ENCODE measurements at regions not wholly inside any gene's neighbourhood (a gene's known extent, or its start where the extent isn't known, plus 50 kb on each side); places are given as distances from the start of the nearest gene placed in this dataset.

DNA sequence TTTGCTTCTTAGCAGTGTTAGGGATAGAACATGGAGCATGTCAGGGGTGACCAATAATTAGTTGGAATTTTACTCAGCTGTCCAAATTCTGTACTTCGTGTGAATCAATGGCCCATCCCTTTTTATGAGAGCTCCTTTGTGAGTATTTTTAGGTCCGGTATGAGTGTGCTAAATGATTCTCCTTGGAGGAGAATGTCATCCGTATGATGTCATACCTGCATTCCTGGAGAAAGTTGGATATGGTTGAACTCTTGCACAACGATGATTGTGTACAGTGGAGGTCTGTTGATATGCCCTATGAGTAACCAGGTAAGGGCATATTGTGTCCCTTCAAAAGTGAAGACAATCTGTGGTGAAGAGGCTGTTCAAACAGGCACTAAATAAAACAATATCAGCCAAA, 400.8 kb downstream of the GXYLT1 start:
- DNase-seq, result no peak

DNA sequence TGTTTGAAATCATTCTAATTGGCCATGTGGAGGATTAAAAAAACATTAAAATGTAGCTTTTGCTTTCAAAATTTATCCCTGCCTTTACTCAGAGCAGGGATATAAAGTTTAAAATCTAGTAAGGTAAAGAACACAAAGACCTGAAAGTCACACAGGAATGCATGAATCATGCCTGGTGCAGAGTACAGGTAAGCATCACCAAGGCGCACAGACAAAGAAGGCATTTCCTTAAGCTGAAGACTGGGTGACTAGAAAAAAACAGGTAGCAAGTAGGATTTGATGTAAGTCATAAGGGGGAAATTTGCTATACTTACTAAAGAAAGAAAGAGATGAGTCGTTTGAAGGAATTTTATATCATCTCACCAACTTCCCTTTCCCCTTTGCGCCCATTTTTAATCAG, 405.6 kb downstream of the GXYLT1 start:
- DNase-seq, result no peak

GRCh38 chr12:41737423-41737822, 407.3 kb downstream of the GXYLT1 start:
- DNase-seq, result no peak

DNA sequence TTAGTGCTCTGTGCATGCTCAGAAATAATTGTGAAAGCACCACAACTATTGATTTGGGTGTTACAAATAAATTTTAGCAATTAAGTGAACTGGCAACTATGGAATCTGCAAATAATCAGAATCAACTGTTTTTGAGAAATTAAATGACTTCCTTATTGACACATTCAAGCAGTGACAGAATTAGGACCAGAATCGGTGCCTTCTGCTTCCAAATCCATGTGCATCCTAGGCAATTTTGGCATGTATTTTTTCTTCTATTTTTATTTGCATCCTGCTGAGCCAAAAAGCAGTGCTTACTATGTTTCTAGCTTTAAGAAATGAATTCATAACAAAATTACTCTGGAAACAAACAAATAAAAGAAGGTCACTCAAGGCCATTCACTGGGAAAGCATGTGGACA, 408.2 kb downstream of the GXYLT1 start:
- no peak for DNase-seq

DNA sequence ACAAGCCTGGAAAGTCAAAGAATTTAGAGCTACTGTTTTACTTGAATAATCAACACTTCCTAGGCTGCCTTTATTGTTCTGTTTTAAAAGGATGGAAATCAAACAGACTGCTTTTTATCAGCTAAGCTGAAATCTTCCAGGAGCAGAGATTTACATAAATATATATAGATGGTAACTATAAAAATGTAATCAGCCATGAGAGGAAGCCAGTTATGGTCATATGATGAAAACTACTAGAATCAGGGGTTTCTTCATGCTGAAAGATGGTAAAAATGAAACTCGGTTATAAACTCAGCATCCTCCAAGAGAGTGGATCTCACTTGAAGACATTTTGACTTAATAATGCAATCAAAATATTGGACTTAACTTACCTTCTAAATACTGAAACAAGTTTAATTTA, 413.0 kb downstream of the GXYLT1 start:
- DNase-seq, result no peak

- no peak for DNase-seq
Measured at GRCh38 chr12:41731061-41731460, 413.6 kb downstream of the GXYLT1 start.

DNA sequence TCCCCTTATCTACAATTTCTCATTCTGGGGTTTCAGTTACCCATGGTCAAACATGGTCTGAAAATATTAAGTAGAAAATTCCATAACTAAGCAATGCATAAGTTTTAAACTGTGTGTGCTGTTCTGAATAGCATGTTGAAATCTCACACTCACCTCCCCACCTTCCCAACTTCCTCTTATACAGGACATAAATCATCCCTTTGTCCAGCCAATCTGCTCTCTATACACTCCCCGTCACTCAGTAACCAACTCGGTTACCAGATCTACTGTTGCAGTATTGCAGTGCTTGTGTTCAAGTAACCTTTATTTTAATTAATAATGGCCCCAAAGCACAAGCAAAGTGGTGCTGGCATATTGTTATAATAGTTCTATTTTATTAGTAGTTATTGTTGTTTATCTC, 420.5 kb downstream of the GXYLT1 start:
- no peak for DNase-seq

DNA sequence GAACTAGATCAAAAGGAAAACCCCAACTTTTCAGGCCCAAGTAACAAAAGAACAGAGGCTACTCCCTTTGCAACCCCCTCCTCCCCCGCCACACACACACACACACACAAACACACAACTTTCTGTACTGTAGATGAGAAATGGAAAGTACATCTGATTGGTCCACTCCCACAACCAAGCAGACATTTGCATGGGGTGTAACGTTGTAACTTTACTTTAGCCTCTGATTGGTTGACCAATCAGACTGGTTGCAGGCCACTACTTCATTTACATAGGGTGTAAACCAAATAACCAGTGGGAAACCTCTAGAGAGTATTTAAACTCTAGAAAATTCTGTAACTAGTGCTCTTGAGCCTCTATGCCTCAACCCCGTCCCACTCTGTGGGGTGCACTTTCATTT, 425.5 kb downstream of the GXYLT1 start:
- no peak for DNase-seq

- DNase-seq, result no peak
Measured at GRCh38 chr12:41715256-41715655, 429.4 kb downstream of the GXYLT1 start.

DNA sequence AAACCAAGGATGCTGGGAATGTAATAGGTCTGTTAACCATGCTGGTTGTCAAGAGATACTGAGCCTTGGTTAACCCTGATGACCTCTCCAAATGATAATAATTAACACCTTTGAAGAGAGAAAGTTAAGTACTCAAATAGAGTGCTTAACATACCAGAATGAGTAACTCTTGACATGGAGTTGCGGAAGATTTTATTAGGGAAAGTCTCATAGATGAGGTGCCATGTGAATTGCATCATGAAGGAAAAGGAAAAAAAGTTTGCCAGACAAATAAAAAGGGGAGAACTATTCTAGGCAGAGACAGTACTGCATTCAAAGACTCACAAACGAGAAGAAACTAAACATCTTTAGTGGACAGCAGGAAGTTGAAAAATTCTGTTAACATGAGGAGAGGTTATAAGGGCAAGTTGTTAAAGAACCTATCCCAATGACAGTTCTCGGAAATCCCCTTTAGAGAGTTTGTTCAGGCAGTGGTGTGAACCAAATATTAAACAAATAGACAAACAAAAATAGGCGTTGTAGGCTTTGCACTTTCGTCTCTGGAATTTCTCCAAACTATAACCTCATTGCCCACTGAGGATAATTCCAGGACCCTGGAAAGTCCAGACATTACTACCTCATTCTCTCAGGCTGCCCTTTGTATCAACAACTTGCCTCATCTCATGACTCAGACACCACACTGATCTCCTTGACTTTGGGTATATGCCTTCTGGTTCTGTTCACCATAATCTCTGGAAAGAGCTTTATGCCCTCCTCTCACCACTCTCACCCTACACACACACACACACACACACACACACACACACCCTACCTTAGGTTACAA, 435.0 kb downstream of the GXYLT1 start:
- DNase-seq, result no peak

GRCh38 chr12:41709012-41709411, 435.7 kb downstream of the GXYLT1 start:
- DNase-seq, result no peak

GRCh38 chr12:41706376-41706775, 438.3 kb downstream of the GXYLT1 start:
- no peak for DNase-seq

GRCh38 chr12:41701943-41702601, 442.6 kb downstream of the GXYLT1 start:
- DNase-seq, result no peak

DNA sequence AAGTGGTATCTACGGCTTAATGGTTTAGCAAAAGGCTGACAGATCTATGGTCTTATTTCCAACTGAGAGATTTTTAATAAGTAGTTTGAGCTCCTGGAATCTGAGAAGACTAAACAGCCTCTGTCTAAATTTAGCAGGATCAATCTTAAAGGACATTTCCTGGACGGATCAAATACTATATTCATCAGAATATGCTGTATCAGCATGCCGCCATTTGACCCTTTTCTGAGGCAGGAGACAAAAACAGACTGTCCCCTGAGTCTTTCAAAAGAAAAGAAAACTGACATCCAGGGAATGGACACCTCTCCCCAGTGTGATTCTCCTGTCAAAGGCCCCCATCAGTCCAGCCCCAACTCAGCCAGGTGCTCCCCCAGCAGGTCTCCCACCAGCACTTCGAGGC, 443.7 kb downstream of the GXYLT1 start:
- DNase-seq, result no peak

DNA sequence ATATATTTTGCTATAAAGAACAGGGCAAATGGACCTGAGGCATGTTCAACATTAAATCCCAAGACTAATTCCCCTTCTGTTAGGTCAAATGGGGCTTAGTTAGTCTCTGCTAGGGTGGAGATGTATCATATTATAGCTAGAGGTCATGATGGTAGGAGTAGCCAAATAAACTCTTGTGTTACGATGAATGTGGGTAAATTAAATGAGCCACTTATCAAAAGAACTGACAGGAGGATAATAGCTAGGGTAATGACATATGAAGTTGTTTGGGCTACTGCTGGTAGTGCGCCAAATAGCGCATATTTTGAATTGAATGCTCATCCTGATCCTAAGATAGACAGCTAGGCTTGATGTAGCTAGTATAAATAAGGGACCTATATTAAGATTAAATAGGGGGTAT, 445.0 kb downstream of the GXYLT1 start:
- no peak for DNase-seq

- no peak for DNase-seq
Measured at GRCh38 chr12:41697161-41697560, 447.5 kb downstream of the GXYLT1 start.

- DNase-seq, result no peak
Measured at GRCh38 chr12:41684997-41685396, 459.7 kb downstream of the GXYLT1 start.

- DNase-seq, result no peak
Measured at GRCh38 chr12:41683513-41684240, 461.0 kb downstream of the GXYLT1 start.

- no peak for DNase-seq
Measured at GRCh38 chr12:41683023-41683422, 461.7 kb downstream of the GXYLT1 start.

DNA sequence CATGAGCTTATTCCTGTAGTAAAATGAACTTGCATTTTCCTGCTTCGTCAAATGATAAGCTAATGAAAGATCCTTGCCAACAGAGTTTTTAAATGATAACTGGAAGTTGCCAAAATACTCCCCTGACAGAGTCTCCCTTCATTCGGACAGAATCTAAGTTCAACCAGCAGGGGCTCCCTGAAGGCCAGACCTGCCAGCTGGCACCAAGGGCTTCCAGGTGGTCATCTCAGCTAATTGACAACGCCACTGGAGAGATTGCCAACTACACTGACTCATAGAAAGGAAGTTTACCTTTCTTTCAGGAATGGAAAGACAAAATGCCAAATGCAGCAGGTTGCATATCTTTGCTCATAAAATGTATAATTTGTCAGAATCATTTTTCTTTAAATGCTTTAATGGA, 462.8 kb downstream of the GXYLT1 start:
- DNase-seq, result no peak

- DNase-seq, result no peak
Measured at GRCh38 chr12:41680155-41680554, 464.5 kb downstream of the GXYLT1 start.

- no peak for DNase-seq
Measured at GRCh38 chr12:41663598-41664265, 475.6 kb downstream of the PDZRN4 start.

DNA sequence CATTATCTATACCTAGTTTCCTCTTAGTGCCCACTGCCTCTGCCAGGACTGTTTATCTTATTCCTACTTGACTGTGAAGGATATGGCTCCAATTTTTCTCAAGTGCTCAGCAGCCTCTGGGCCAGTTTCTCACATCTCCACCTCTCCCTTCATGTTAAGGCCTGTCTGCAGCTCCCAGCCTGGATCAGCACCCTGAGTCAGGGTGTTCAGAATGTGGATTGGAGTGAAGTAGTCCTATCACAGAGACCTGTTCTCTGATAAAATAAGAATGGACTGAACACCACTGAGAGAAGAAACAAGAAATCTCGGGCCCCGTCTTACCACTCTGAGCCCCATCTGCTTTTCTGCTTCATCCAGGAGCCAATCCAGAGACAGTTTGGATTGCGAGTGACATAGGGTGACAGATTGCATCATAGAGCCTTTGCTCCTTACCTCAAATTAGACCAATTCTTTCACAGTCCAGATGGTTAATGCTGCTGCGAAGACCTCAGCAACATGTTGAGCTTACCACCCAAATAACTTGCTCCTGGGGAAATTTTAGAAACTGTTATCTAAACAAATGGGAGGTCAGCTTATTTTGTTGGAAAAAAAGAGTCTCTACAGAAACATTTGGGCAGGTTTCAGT, 473.1 kb downstream of the PDZRN4 start:
- no peak for DNase-seq

Data from stimulated activated naive CD4-positive, alpha-beta T cell (primary cell).